GM12878 (cell line): ENCODE measurements at regions not wholly inside any gene's neighbourhood (a gene's known extent, or its start where the extent isn't known, plus 50 kb on each side); places are given as distances from the start of the nearest gene placed in this dataset.

Source experiments
- ATAC-seq: fragments of 200-7000 bp; cut with Tn5 transposase; 3 replicates; pipeline ENCODE4 v1.9.1; 2020; ENCODE audit warnings: mild to moderate bottlenecking, moderate library complexity
- BruUV-seq: library from RNA; stranded (reverse); fragments of 400-500 nt; replicated peaks from 2 replicates; lab custom pipeline; 2021; lab: Mats Ljungman, UMichigan
- CTCF ChIA-PET: fragments of 300-600 bp; sonication (Branson Sonifier 250); formaldehyde crosslinking; extraction: SDS; loops from one replicate; lab custom pipeline; 2021; ENCODE audit warnings: inconsistent platforms; lab: Yijun Ruan, JAX
- POLR2A ChIA-PET: fragments of 350-600 bp; formaldehyde crosslinking; extraction: SDS; loops from one replicate; lab custom pipeline; 2021; ENCODE audit warnings: inconsistent platforms; lab: Charles Lee
- RAD21 ChIA-PET: fragments of 300-600 bp; sonication (Branson Sonifier 250); formaldehyde crosslinking; loops from one replicate; lab custom pipeline; 2023; ENCODE audit warnings: antibody characterized with exemption; ENCODE audit not compliant: unreplicated experiment; lab: Charles Lee
- SMC1A ChIA-PET: fragments of 300-600 bp; sonication (Branson Sonifier 250); formaldehyde crosslinking; loops from one replicate; lab custom pipeline; 2023; ENCODE audit not compliant: unreplicated experiment, uncharacterized antibody; lab: Charles Lee
- DNase-seq: peaks from one replicate; pipeline ENCODE4 v3.0.0-alpha.2; 2011; ENCODE audit warnings: low read depth, low spot score
- FAIRE-seq: peaks from 3 replicates; lab custom pipeline; 2011; peaks lifted over from hg19 to GRCh38; lab: Jason Lieb, UNC
- H2AFZ ChIP-seq: 2 replicates; pipeline ENCODE4 v1.6.0; 2011; ENCODE audit warnings: low read depth, low read length, control low read depth; ENCODE audit not compliant: control insufficient read depth
- H3K27ac ChIP-seq: 2 replicates; pipeline ENCODE4 v1.5.1; 2011; ENCODE audit warnings: control low read depth; ENCODE audit not compliant: control insufficient read depth, insufficient read depth
- H3K27me3 ChIP-seq, 2 experiments: replicated peaks in 1 of 2; 2 replicates each; pipeline versions ENCODE4 v1.6.0 to v1.6.1; 2011; ENCODE audit warnings: low read length in 1 of 2; ENCODE audit not compliant: control insufficient read depth in 2 of 2, insufficient read depth in 2 of 2
- H3K36me3 ChIP-seq, 2 experiments: 2 replicates each; pipeline ENCODE4 v1.5.1; 2011; ENCODE audit warnings: low read length in 1 of 2; ENCODE audit not compliant: control insufficient read depth in 2 of 2, insufficient read depth in 2 of 2
- H3K4me1 ChIP-seq: 2 replicates; pipeline ENCODE4 v1.6.1; 2011; ENCODE audit warnings: mild to moderate bottlenecking, low read length, moderate library complexity, mixed read lengths; ENCODE audit not compliant: control insufficient read depth, insufficient read depth
- H3K4me2 ChIP-seq: 2 replicates; pipeline ENCODE4 v1.6.0; 2011; ENCODE audit warnings: control low read depth; ENCODE audit not compliant: control insufficient read depth, insufficient read depth
- H3K4me3 ChIP-seq: fragments of 200-600 bp; sonication (generic); 2 replicates; pipeline ENCODE4 v1.5.1; 2016
- H3K79me2 ChIP-seq: 2 replicates; pipeline ENCODE4 v1.6.0; 2011; ENCODE audit warnings: low read length; ENCODE audit not compliant: control insufficient read depth, insufficient read depth
- H3K9ac ChIP-seq: 2 replicates; pipeline ENCODE4 v1.8.0; 2011; ENCODE audit warnings: low read length, control low read depth, mixed read lengths; ENCODE audit not compliant: control insufficient read depth, insufficient read depth
- H3K9me3 ChIP-seq: replicated peaks from 3 replicates; pipeline ENCODE4 v1.5.1; 2011; ENCODE audit warnings: mild to moderate bottlenecking, low read length; ENCODE audit not compliant: control insufficient read depth, insufficient read depth
- H4K20me1 ChIP-seq: 2 replicates; pipeline ENCODE4 v1.6.0; 2011; ENCODE audit not compliant: control insufficient read depth, insufficient read depth
- ASH2L ChIP-seq: fragments of 300-600, 200-600 bp; sonication (generic); IDR thresholded peaks from 2 replicates; pipeline ENCODE4 v1.6.1; 2017; ENCODE audit warnings: low read depth, mild to moderate bottlenecking, borderline replicate concordance
- BCLAF1 ChIP-seq: fragments of 450-650 bp; IDR thresholded peaks from 2 replicates; pipeline ENCODE4 v1.6.1; 2017; ENCODE audit warnings: antibody characterized with exemption, mild to moderate bottlenecking, moderate library complexity
- CEBPZ ChIP-seq: fragments of 150-350 bp; IDR thresholded peaks from 2 replicates; pipeline ENCODE4 v1.6.1; 2016; ENCODE audit warnings: low read depth, low read length
- CHD2 ChIP-seq: IDR thresholded peaks from 2 replicates; pipeline ENCODE4 v1.6.1; 2011; ENCODE audit warnings: low read depth, low read length, improper control_type of control experiment, borderline replicate concordance
- EGR1 ChIP-seq, 2 experiments: IDR thresholded peaks; 1 replicate in 1 of 2; 2 replicates in 1 of 2; pipeline ENCODE4 v1.6.1; 2011 to 2012; ENCODE audit warnings: low read depth in 2 of 2, low read length in 2 of 2, borderline replicate concordance in 1 of 2, mild to moderate bottlenecking in 1 of 2, moderate library complexity in 1 of 2
- ESRRA ChIP-seq: IDR thresholded peaks from 2 replicates; pipeline ENCODE4 v1.6.1; 2012; ENCODE audit warnings: mild to moderate bottlenecking, low read length, improper control_type of control experiment
- GATAD2B ChIP-seq: fragments of 450-650 bp; conservative IDR thresholded peaks from 2 replicates; pipeline ENCODE4 v1.6.1; 2017; ENCODE audit warnings: low read depth, mild to moderate bottlenecking, moderate library complexity
- IRF3 ChIP-seq: fragments of 450-650 bp; IDR thresholded peaks from 2 replicates; pipeline ENCODE4 v1.6.1; 2014; ENCODE audit warnings: mild to moderate bottlenecking
- IRF4 ChIP-seq: IDR thresholded peaks from 2 replicates; pipeline ENCODE4 v1.6.1; 2011; ENCODE audit warnings: low read depth, low read length
- NFXL1 ChIP-seq: fragments of 450-650 bp; IDR thresholded peaks from 2 replicates; pipeline ENCODE4 v1.6.1; 2017; ENCODE audit warnings: antibody characterized with exemption, mild to moderate bottlenecking, borderline replicate concordance
- POLR2A ChIP-seq: IDR thresholded peaks from 2 replicates; pipeline ENCODE4 v1.6.1; 2011; ENCODE audit warnings: low read depth, mild to moderate bottlenecking, low read length
- POU2F2 ChIP-seq: IDR thresholded peaks from 3 replicates; pipeline ENCODE4 v1.6.1; 2011; ENCODE audit warnings: low read depth, mild to moderate bottlenecking, low read length, borderline replicate concordance
- RBBP5 ChIP-seq: fragments of 200-600 bp; sonication (generic); conservative IDR thresholded peaks from 2 replicates; pipeline ENCODE4 v1.6.1; 2016
- SIN3A ChIP-seq: IDR thresholded peaks from 2 replicates; pipeline ENCODE4 v1.6.1; 2012; ENCODE audit warnings: low read depth, low read length, improper control_type of control experiment
- STAT1 ChIP-seq: fragments of 450-650 bp; conservative IDR thresholded peaks from 2 replicates; pipeline ENCODE4 v1.6.1; 2014; ENCODE audit warnings: antibody characterized with exemption, mild to moderate bottlenecking
- TARDBP ChIP-seq: IDR thresholded peaks from 2 replicates; pipeline ENCODE4 v1.6.1; 2016; ENCODE audit warnings: borderline replicate concordance
- WGBS: methylation state at CpG from one replicate; pipeline ENCODE4 v1.1.6; 2016; ENCODE audit warnings: low lambda C conversion rate; ENCODE audit not compliant: insufficient replicate concordance, insufficient coverage; ENCODE audit errors: missing lambda C conversion rate; 5-methylcytosine and 5-hydroxymethylcytosine counted together
- in situ Hi-C: fragments of 300-500 bp; cut with MboI; formaldehyde crosslinking; loops from 9 replicates; pipeline ENCODE4 v1.14.3; 2018; ENCODE audit warnings: mixed read lengths
- intact Hi-C: fragments of 100-400 bp; cut with micrococcal nuclease; formaldehyde crosslinking; loops from one replicate; pipeline ENCODE4 v1.14.2; 2022; ENCODE audit not compliant: unreplicated experiment

DNA sequence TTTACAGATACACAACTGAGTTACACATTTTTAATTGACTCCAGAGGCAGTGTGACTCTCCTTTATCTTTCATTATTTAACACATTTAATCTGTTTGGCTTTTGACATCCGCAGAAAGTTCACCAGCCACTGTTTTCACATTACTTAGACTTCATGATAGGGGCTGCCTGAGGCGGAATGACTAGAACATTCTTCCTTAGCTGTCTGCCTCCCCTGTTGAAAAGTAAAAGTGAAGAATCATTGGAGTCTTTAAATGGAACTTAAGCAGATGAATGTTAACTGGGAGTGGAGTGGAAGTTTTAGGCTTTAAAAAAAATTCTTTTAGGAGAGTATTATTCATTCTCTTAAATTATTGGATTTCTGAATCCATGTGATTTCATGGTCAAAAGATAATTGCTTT lies 229.2 kb upstream of the MTNR1B start:
- ChIA-PET SMC1A (no interaction called here), RAD21 (no interaction called here), CTCF (no interaction called here), POLR2A (no interaction called here)
- no peaks in the 10 kb centered on the region for H3K4me1 ChIP-seq
- no peaks in the 10 kb centered on the region for H3K27me3 ChIP-seq
- in situ Hi-C loops (no loop called here), intact Hi-C loops (no loop called here)
- ATAC-seq (no peak), FAIRE-seq (no peak), DNase-seq (no peak)
- no peak overlapping the region for H3K4me3 ChIP-seq
- H3K4me2 ChIP-seq, result no peak overlapping the region
- no peaks in the 10 kb centered on the region for H4K20me1 ChIP-seq
- no TSS peak for BruUV-seq
- 9% methylated on average over 2 of the region's 2 CpGs for WGBS
- no peaks in the 10 kb centered on the region for H3K9me3 ChIP-seq
- H3K27ac ChIP-seq, result no peak overlapping the region
- no peak for TF ChIP-seq ASH2L
- no peak for TF ChIP-seq ESRRA
- no peak for TF ChIP-seq STAT1
- no peak for TF ChIP-seq GATAD2B
- no peak for TF ChIP-seq TARDBP
- no peak for TF ChIP-seq SIN3A
- no peak for TF ChIP-seq EGR1 (IDR thresholded peaks at IDR 0.05; ENCODE audit: borderline replicate concordance in 1 of 2, low read depth in 2 of 2, low read length in 2 of 2)
- no peak for TF ChIP-seq POU2F2
- TF ChIP-seq CEBPZ, result no peak
- no peak for TF ChIP-seq IRF4
- no peak for TF ChIP-seq CHD2
- TF ChIP-seq BCLAF1, result no peak
- no peak for TF ChIP-seq POLR2A
- TF ChIP-seq IRF3, result no peak
- TF ChIP-seq RBBP5, result no peak
- TF ChIP-seq NFXL1, result no peak
- no peaks in the 10 kb centered on the region for H3K79me2 ChIP-seq
- no peaks in the 10 kb centered on the region for H3K36me3 ChIP-seq
- no peak overlapping the region for H3K9ac ChIP-seq
- H2AFZ ChIP-seq, result no peak overlapping the region
